GM18502 (cell line): ENCODE measurements at regions not wholly inside any gene's neighbourhood (a gene's known extent, or its start where the extent isn't known, plus 50 kb on each side); places are given as distances from the start of the nearest gene placed in this dataset.
"Not testable (repeated sequence)": the region's sequence is repeated elsewhere in the genome, so short reads cannot be mapped to it uniquely, and the experiment has no call there.

ENCODE experiments used
- ATAC-seq: cut with Tn5 transposase; IDR thresholded peaks from one replicate; pipeline ENCODE4 v1.9.1; 2021; ENCODE audit warnings: mild to moderate bottlenecking; ENCODE audit not compliant: unreplicated experiment, poor library complexity

- no peak for ATAC-seq
These were observed 152.2 kb upstream of the CDK1 start for GRCh38 chr10:60626037-60626436.

GRCh38 chr10:60623627-60624026 is 154.7 kb upstream of the CDK1 start:
- ATAC-seq: no peak

GRCh38 chr10:60621018-60621417 is 157.3 kb upstream of the CDK1 start:
- ATAC-seq: no peak

GRCh38 chr10:60618861-60619260 is 159.4 kb upstream of the CDK1 start:
- no peak for ATAC-seq

- ATAC-seq: no peak
These were observed 162.7 kb upstream of the CDK1 start for GRCh38 chr10:60615541-60615940.

GRCh38 chr10:60614363-60614762 is 163.9 kb upstream of the CDK1 start:
- no peak for ATAC-seq

- no peak for ATAC-seq
These were observed 164.8 kb upstream of the CDK1 start for GRCh38 chr10:60613434-60613833.

GRCh38 chr10:60611291-60611747 is 167.0 kb upstream of the CDK1 start:
- ATAC-seq: no peak

- no peak for ATAC-seq
These were observed 170.9 kb upstream of the CDK1 start for GRCh38 chr10:60607372-60607771.

GRCh38 chr10:60606343-60607080 is 171.8 kb upstream of the CDK1 start:
- no peak for ATAC-seq

- no peak for ATAC-seq
These were observed 172.8 kb upstream of the CDK1 start for GRCh38 chr10:60605476-60605875.

- ATAC-seq: no peak
These were observed 173.9 kb upstream of the CDK1 start for GRCh38 chr10:60604342-60604741.

GRCh38 chr10:60597513-60597912 is 180.8 kb upstream of the CDK1 start:
- ATAC-seq: no peak

- no peak for ATAC-seq
These were observed 182.4 kb upstream of the CDK1 start for GRCh38 chr10:60595852-60596251.

- ATAC-seq: no peak
These were observed 183.7 kb upstream of the CDK1 start for GRCh38 chr10:60594476-60595051.

- no peak for ATAC-seq
These were observed 187.2 kb upstream of the CDK1 start for GRCh38 chr10:60591119-60591518.

GRCh38 chr10:60589376-60589775 is 188.9 kb upstream of the CDK1 start:
- ATAC-seq: no peak

GRCh38 chr10:60581782-60582181 is 192.1 kb upstream of the ANK3 start:
- ATAC-seq: not testable (repeated sequence)

- ATAC-seq: no peak
These were observed 188.5 kb upstream of the ANK3 start for GRCh38 chr10:60578217-60578616.

- no peak for ATAC-seq
These were observed 186.7 kb upstream of the ANK3 start for GRCh38 chr10:60576130-60577069.

GRCh38 chr10:60575105-60575504 is 185.4 kb upstream of the ANK3 start:
- no peak for ATAC-seq
